ENCODE measurements at regions not wholly inside any gene's neighbourhood (a gene's known extent, or its start where the extent isn't known, plus 50 kb on each side); places are given as distances from the start of the nearest gene placed in this dataset.

GRCh38 chr2:38442643-38443541, 65.8 kb upstream of the ATL2 start:
- Histone ChIP-seq H3K4me2 (ENCODE audit: low read length) (no peak overlapping the region), H3K27ac (ENCODE audit: low read depth, low read length) (no peak overlapping the region)

GRCh38 chr2:38441346-38441745, 64.3 kb upstream of the ATL2 start:
- no peaks in the 10 kb centered on the region for H3K36me3 ChIP-seq (ENCODE audit: control insufficient read depth, low read length)
- H3K4me3 ChIP-seq (ENCODE audit: low read length) = no peak overlapping the region
- no peak overlapping the region for H3K27ac ChIP-seq (ENCODE audit: low read depth, low read length)
- H3K4me1 ChIP-seq (ENCODE audit: control insufficient read depth, low read length) = peaks cover 7% of the 10 kb centered on the region; the same call in 1 of the 2 replicates
- no peaks in the 10 kb centered on the region for H3F3A ChIP-seq (ENCODE audit: control insufficient read depth, insufficient read depth)
- H4K20me1 ChIP-seq (ENCODE audit: control insufficient read depth, insufficient read depth, low read depth, low read length) = no peaks in the 10 kb centered on the region
- no peak overlapping the region for H3K4me2 ChIP-seq (ENCODE audit: low read length)
- TF ChIP-seq EZH2phosphoT487 (IDR thresholded peaks at IDR 0.05; ENCODE audit: borderline replicate concordance, low read length) (no peak), CTCF (IDR thresholded peaks at IDR 0.05; ENCODE audit: low read depth, low read length, poor library complexity, severe bottlenecking) (no peak)
- no peaks in the 10 kb centered on the region for H3K9me2 ChIP-seq (replicated peaks; ENCODE audit: control insufficient read depth, low read length)
- no peaks in the 10 kb centered on the region for H3K79me2 ChIP-seq (ENCODE audit: control insufficient read depth, low read length)
- H3K9me3 ChIP-seq (ENCODE audit: control insufficient read depth, insufficient read depth, low read length) = no peaks in the 10 kb centered on the region
- no peaks in the 10 kb centered on the region for H3K27me3 ChIP-seq (ENCODE audit: control insufficient read depth, low read length)

More at GRCh38 chr2:38442643-38443541, 65.8 kb upstream of the ATL2 start:
- TF ChIP-seq CTCF (IDR thresholded peaks at IDR 0.05; ENCODE audit: low read depth, low read length, poor library complexity, severe bottlenecking) (no peak), EZH2phosphoT487 (IDR thresholded peaks at IDR 0.05; ENCODE audit: borderline replicate concordance, low read length) (no peak)
- H3F3A ChIP-seq (ENCODE audit: control insufficient read depth, insufficient read depth) = no peaks in the 10 kb centered on the region
- no peaks in the 10 kb centered on the region for H3K9me2 ChIP-seq (replicated peaks; ENCODE audit: control insufficient read depth, low read length)
- H3K4me3 ChIP-seq (ENCODE audit: low read length) = no peak overlapping the region
- H3K79me2 ChIP-seq (ENCODE audit: control insufficient read depth, low read length) = no peaks in the 10 kb centered on the region
- H3K9me3 ChIP-seq (ENCODE audit: control insufficient read depth, insufficient read depth, low read length) = no peaks in the 10 kb centered on the region
- peaks cover 7% of the 10 kb centered on the region; the same call in 1 of the 2 replicates for H3K4me1 ChIP-seq (ENCODE audit: control insufficient read depth, low read length)
- H3K27me3 ChIP-seq (ENCODE audit: control insufficient read depth, low read length) = no peaks in the 10 kb centered on the region
- H3K36me3 ChIP-seq (ENCODE audit: control insufficient read depth, low read length) = no peaks in the 10 kb centered on the region
- no peaks in the 10 kb centered on the region for H4K20me1 ChIP-seq (ENCODE audit: control insufficient read depth, insufficient read depth, low read depth, low read length)

GRCh38 chr2:38440655-38441054, 63.6 kb upstream of the ATL2 start:
- no peaks in the 10 kb centered on the region for H3K79me2 ChIP-seq (ENCODE audit: control insufficient read depth, low read length)
- H3F3A ChIP-seq (ENCODE audit: control insufficient read depth, insufficient read depth) = no peaks in the 10 kb centered on the region
- TF ChIP-seq CTCF (IDR thresholded peaks at IDR 0.05; ENCODE audit: low read depth, low read length, poor library complexity, severe bottlenecking) = no peak
- TF ChIP-seq EZH2phosphoT487 (IDR thresholded peaks at IDR 0.05; ENCODE audit: borderline replicate concordance, low read length) = no peak
- no peak overlapping the region for H3K27ac ChIP-seq (ENCODE audit: low read depth, low read length)
- no peaks in the 10 kb centered on the region for H3K27me3 ChIP-seq (ENCODE audit: control insufficient read depth, low read length)
- no peaks in the 10 kb centered on the region for H3K9me3 ChIP-seq (ENCODE audit: control insufficient read depth, insufficient read depth, low read length)
- no peak overlapping the region for H3K4me2 ChIP-seq (ENCODE audit: low read length)
- no peaks in the 10 kb centered on the region for H3K36me3 ChIP-seq (ENCODE audit: control insufficient read depth, low read length)
- no peak overlapping the region for H3K4me3 ChIP-seq (ENCODE audit: low read length)
- H3K4me1 ChIP-seq (ENCODE audit: control insufficient read depth, low read length) = peaks cover 7% of the 10 kb centered on the region; the same call in 1 of the 2 replicates
- no peaks in the 10 kb centered on the region for H4K20me1 ChIP-seq (ENCODE audit: control insufficient read depth, insufficient read depth, low read depth, low read length)
- no peaks in the 10 kb centered on the region; the same call in 1 of the 2 replicates for H3K9me2 ChIP-seq (replicated peaks; ENCODE audit: control insufficient read depth, low read length)
